Mesendoderm (in vitro differentiated cells): ENCODE measurements at regions not wholly inside any gene's neighbourhood (a gene's known extent, or its start where the extent isn't known, plus 50 kb on each side); places are given as distances from the start of the nearest gene placed in this dataset.

Source experiments
- DNase-seq: peaks from one replicate; pipeline ENCODE4 v3.0.0; 2013
- H2AK5ac ChIP-seq: 2 replicates; pipeline ENCODE4 v1.6.1; 2013; ENCODE audit warnings: low read length, inconsistent platforms
- H2BK120ac ChIP-seq: 2 replicates; pipeline ENCODE4 v1.6.1; 2013; ENCODE audit warnings: low read depth, mild to moderate bottlenecking, low read length, moderate library complexity, mixed read lengths
- H2BK15ac ChIP-seq: replicated peaks from 2 replicates; pipeline ENCODE4 v1.6.1; 2013; ENCODE audit warnings: low read depth, mild to moderate bottlenecking, moderate library complexity
- H2BK5ac ChIP-seq: 2 replicates; pipeline ENCODE4 v1.6.1; 2013; ENCODE audit warnings: low read length, inconsistent platforms
- H3K18ac ChIP-seq: 2 replicates; pipeline ENCODE4 v1.6.1; 2013; ENCODE audit warnings: mild to moderate bottlenecking, low read length, mixed read lengths
- H3K23ac ChIP-seq: one replicate; pipeline ENCODE4 v1.6.1; 2013; ENCODE audit warnings: low read length
- H3K27ac ChIP-seq: 2 replicates; pipeline ENCODE4 v1.5.1; 2013; ENCODE audit warnings: low read depth, mild to moderate bottlenecking, inconsistent platforms, low read length, moderate library complexity
- H3K27me3 ChIP-seq: 2 replicates; pipeline ENCODE4 v1.6.1; 2013; ENCODE audit warnings: low read length, control low read depth, mild to moderate bottlenecking, inconsistent platforms; ENCODE audit not compliant: insufficient read depth, poor library complexity
- H3K36me3 ChIP-seq: 2 replicates; pipeline ENCODE4 v1.6.1; 2013; ENCODE audit warnings: low read length, inconsistent platforms; ENCODE audit not compliant: control insufficient read depth, insufficient read depth
- H3K4ac ChIP-seq: one replicate; pipeline ENCODE4 v1.6.1; 2013; ENCODE audit warnings: low read depth, mild to moderate bottlenecking, low read length, moderate library complexity
- H3K4me1 ChIP-seq: 2 replicates; pipeline ENCODE4 v1.6.1; 2013; ENCODE audit warnings: low read depth, low read length, inconsistent platforms; ENCODE audit not compliant: control insufficient read depth
- H3K4me2 ChIP-seq: 2 replicates; pipeline ENCODE4 v1.6.1; 2013; ENCODE audit warnings: low read length
- H3K4me3 ChIP-seq: 2 replicates; pipeline ENCODE4 v1.5.1; 2013; ENCODE audit warnings: mild to moderate bottlenecking, low read length
- H3K56ac ChIP-seq: one replicate; pipeline ENCODE4 v1.6.1; 2013; ENCODE audit warnings: low read length
- H3K79me1 ChIP-seq: 2 replicates; pipeline ENCODE4 v1.6.1; 2013; ENCODE audit warnings: low read length, inconsistent platforms
- H3K79me2 ChIP-seq: 2 replicates; pipeline ENCODE4 v1.6.1; 2013; ENCODE audit warnings: mild to moderate bottlenecking, low read length; ENCODE audit not compliant: control insufficient read depth, insufficient read depth
- H3K9ac ChIP-seq: 2 replicates; pipeline ENCODE4 v1.6.1; 2013; ENCODE audit warnings: low read length, inconsistent platforms
- H4K5ac ChIP-seq: one replicate; pipeline ENCODE4 v1.6.1; 2013; ENCODE audit warnings: low read length
- H4K8ac ChIP-seq: one replicate; pipeline ENCODE4 v1.6.1; 2013; ENCODE audit warnings: low read depth, mild to moderate bottlenecking, control low read depth, low read length, moderate library complexity
- WGBS: extraction: QIAGEN DNeasy Blood & Tissue Kit; methylation state at CpG from one replicate; pipeline ENCODE4 v1.1.7; 2013; ENCODE audit warnings: low lambda C conversion rate, missing lambda C conversion rate; ENCODE audit not compliant: insufficient coverage; ENCODE audit errors: extremely low coverage; 5-methylcytosine and 5-hydroxymethylcytosine counted together

- H4K8ac ChIP-seq, result no peak overlapping the region
- no peak overlapping the region for H3K9ac ChIP-seq
- H3K4me1 ChIP-seq, result peaks cover under 1% of the 10 kb centered on the region
- no peaks in the 10 kb centered on the region for H3K36me3 ChIP-seq
- H2BK5ac ChIP-seq, result no peak overlapping the region
- H3K23ac ChIP-seq, result no peak overlapping the region
- H2BK15ac ChIP-seq, result no peak overlapping the region
- no CpG with 5 or more reads among the region's 3 CpGs for whole genome bisulfite sequencing
- no peak overlapping the region for H4K5ac ChIP-seq
- H3K56ac ChIP-seq, result no peak overlapping the region
- no peaks in the 10 kb centered on the region for H3K27me3 ChIP-seq
- H3K4ac ChIP-seq, result no peak overlapping the region
- H2BK120ac ChIP-seq, result no peak overlapping the region
- no peak for DNase-seq
- H3K4me3 ChIP-seq, result no peak overlapping the region
- H3K79me2 ChIP-seq, result no peaks in the 10 kb centered on the region
- no peaks in the 10 kb centered on the region for H3K79me1 ChIP-seq
- no peak overlapping the region for H2AK5ac ChIP-seq
- H3K27ac ChIP-seq, result no peak overlapping the region
- H3K4me2 ChIP-seq, result no peak overlapping the region
- H3K18ac ChIP-seq, result no peak overlapping the region
Measured at GRCh38 chr12:115364921-115365320, 680.9 kb upstream of the TBX3 start.

DNA sequence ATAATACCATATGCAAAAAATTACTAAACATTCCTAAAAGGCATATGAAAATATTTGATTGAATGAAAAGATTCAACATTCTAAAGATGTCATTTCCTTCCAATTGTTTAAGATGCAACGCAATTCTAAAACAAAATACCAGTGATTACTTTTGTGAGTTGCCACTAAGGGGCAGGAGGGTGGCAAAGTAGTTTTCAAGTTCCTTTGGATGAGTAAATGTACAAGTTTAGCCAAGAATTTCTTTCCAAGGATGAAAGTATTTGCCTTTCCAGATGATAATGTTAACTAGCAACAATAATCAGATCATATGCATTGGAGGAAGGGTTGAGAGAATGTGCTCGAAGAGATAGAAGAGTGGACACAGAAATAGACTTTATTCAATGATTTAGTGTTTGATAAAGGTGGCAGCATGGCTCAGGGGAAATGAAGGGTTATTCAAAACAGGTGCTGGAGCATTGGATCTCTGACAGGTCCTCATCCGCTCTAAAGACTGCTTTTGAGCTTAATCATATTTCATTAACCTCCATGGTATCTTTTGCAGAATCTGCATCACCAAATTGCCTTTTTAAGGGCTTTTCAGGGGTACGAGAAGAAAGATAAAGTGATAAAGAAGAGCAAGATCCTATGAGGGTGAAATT lies 678.5 kb upstream of the TBX3 start:
- no peak overlapping the region for H3K9ac ChIP-seq
- DNase-seq, result no peak
- no peak overlapping the region for H3K18ac ChIP-seq
- H3K4ac ChIP-seq, result no peak overlapping the region
- H3K23ac ChIP-seq, result no peak overlapping the region
- no peak overlapping the region for H2AK5ac ChIP-seq
- H3K4me3 ChIP-seq, result no peak overlapping the region
- H3K4me2 ChIP-seq, result no peak overlapping the region
- no peak overlapping the region for H3K56ac ChIP-seq
- no peaks in the 10 kb centered on the region for H3K4me1 ChIP-seq
- H3K79me1 ChIP-seq, result no peaks in the 10 kb centered on the region
- H2BK5ac ChIP-seq, result no peak overlapping the region
- no CpG with 5 or more reads among the region's 4 CpGs for WGBS
- H3K27me3 ChIP-seq, result no peaks in the 10 kb centered on the region
- H3K79me2 ChIP-seq, result no peaks in the 10 kb centered on the region
- H3K36me3 ChIP-seq, result no peaks in the 10 kb centered on the region
- H4K5ac ChIP-seq, result no peak overlapping the region
- no peak overlapping the region for H4K8ac ChIP-seq
- H2BK15ac ChIP-seq, result no peak overlapping the region
- H2BK120ac ChIP-seq, result no peak overlapping the region
- H3K27ac ChIP-seq, result no peak overlapping the region

DNA sequence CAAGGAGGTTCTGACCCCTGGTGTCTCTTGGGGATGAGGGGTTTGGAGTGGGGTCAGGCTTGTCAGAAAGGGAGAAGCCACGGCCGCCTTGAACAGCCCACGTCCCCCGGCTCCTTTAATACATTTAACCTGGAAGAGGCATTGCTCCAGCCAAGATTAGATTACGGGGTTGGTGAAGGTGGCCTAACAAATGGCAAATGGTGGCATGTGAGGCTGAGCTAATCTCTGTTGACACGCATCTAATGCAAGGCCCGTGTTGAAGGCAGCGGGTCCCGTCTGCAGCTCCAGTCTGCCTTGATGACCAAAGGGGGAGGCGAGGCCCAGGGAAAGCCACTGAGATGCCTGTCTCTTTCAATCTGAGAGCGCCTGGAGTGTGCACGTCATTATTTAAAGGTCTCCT lies 673.7 kb upstream of the TBX3 start:
- Histone ChIP-seq H3K27me3 (no peaks in the 10 kb centered on the region), H3K79me1 (no peaks in the 10 kb centered on the region), H4K8ac (no peak overlapping the region), H3K9ac (no peak overlapping the region), H2BK15ac (no peak overlapping the region), H3K4me1 (no peaks in the 10 kb centered on the region), H3K27ac (no peak overlapping the region), H2AK5ac (no peak overlapping the region), H3K56ac (no peak overlapping the region), H3K4me3 (no peak overlapping the region), H3K18ac (no peak overlapping the region), H3K4me2 (no peak overlapping the region), H4K5ac (no peak overlapping the region), H2BK5ac (no peak overlapping the region), H3K23ac (no peak overlapping the region), H3K79me2 (no peaks in the 10 kb centered on the region), H3K4ac (no peak overlapping the region), H3K36me3 (no peaks in the 10 kb centered on the region), H2BK120ac (no peak overlapping the region)
- DNase-seq, result peak; percentile 80
- no CpG with 5 or more reads among the region's 12 CpGs for WGBS

DNA sequence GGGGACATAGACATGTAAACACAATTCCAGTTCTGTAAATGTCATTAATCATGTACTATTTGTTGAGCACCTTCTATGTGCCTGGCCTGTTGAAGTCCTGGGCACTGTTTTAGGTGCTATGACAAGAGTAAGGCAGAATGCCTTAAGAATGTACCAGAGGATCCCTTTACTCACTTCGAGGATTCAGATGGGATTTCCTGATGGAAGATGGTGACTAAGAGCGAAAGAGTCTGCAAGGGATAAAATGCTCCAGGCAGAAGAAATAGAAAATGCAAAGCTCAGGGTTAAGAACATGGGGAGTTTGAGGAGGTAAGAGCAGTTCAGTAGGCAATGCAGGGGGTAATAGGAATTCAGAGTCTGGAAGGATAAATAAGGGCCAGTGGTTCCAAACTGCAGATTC lies 671.3 kb upstream of the TBX3 start:
- H3K56ac ChIP-seq, result no peak overlapping the region
- no peaks in the 10 kb centered on the region for H3K79me2 ChIP-seq
- no peak overlapping the region for H2AK5ac ChIP-seq
- no peak overlapping the region for H3K4ac ChIP-seq
- no peak overlapping the region for H3K23ac ChIP-seq
- DNase-seq, result no peak
- H3K79me1 ChIP-seq, result no peaks in the 10 kb centered on the region
- H2BK5ac ChIP-seq, result no peak overlapping the region
- no peak overlapping the region for H4K8ac ChIP-seq
- no peak overlapping the region for H2BK15ac ChIP-seq
- no peak overlapping the region for H3K9ac ChIP-seq
- no peak overlapping the region for H3K4me2 ChIP-seq
- H4K5ac ChIP-seq, result no peak overlapping the region
- no peaks in the 10 kb centered on the region for H3K36me3 ChIP-seq
- H3K27me3 ChIP-seq, result no peaks in the 10 kb centered on the region
- H3K18ac ChIP-seq, result no peak overlapping the region
- H3K4me3 ChIP-seq, result no peak overlapping the region
- no peaks in the 10 kb centered on the region for H3K4me1 ChIP-seq
- WGBS, result no CpG with 5 or more reads among the region's 2 CpGs
- no peak overlapping the region for H3K27ac ChIP-seq
- no peak overlapping the region for H2BK120ac ChIP-seq

DNA sequence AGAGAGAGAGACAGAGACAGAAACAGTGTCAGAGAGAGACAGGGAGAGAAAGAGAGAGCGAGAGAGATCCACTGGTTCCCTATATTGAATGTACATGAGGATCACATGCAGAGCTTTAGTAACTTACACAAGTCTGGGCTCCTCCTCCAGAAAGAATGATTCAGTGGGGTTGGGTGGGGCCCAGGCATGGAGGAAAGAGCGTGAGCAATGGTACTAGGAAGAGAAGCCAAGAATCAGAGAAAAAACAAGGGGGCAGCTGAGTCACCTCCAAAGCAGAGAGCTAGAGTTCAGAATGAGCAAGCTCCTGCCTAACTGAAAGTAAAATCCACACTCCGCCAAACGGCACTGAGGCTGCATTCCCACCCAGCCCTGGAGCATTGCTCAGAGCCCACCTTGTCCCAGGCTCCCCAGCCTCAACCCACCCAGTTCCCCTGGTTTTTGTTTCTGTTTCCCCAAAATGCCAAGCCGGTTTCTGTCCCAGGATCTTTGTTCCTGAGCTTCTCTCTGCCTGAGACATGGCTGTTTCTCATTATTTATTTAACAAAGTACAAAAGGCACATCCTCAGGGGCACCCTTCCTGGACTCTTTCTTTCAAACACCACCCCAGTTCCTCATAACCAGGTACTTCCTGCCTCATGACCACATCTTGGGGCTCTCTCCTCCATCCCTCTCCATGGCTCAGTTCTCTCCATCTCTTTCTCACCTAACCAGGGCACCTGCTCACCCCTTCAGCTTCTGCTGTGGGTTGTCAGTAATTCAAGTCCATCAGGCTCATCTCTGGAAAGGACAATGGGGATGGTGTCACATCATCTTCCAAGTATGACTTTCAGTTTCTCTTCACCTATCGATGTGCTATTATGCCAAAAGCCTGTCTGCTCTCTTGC lies 670.3 kb upstream of the TBX3 start:
- Histone ChIP-seq H3K4me3 (no peak overlapping the region), H4K8ac (no peak overlapping the region), H2BK120ac (no peak overlapping the region), H3K27me3 (no peaks in the 10 kb centered on the region), H3K23ac (no peak overlapping the region), H3K36me3 (no peaks in the 10 kb centered on the region), H2AK5ac (no peak overlapping the region), H3K79me2 (no peaks in the 10 kb centered on the region), H3K27ac (no peak overlapping the region), H4K5ac (no peak overlapping the region), H3K56ac (no peak overlapping the region), H3K9ac (no peak overlapping the region), H3K79me1 (no peaks in the 10 kb centered on the region), H3K4me1 (no peaks in the 10 kb centered on the region), H2BK15ac (no peak overlapping the region), H2BK5ac (no peak overlapping the region), H3K4me2 (no peak overlapping the region), H3K18ac (no peak overlapping the region), H3K4ac (no peak overlapping the region)
- no CpG with 5 or more reads among the region's 6 CpGs for WGBS
- no peak for DNase-seq
